HG02759 (cell line): ENCODE measurements at regions not wholly inside any gene's neighbourhood (a gene's known extent, or its start where the extent isn't known, plus 50 kb on each side); places are given as distances from the start of the nearest gene placed in this dataset.
"Not testable (repeated sequence)": the region's sequence is repeated elsewhere in the genome, so short reads cannot be mapped to it uniquely, and the experiment has no call there.

Experiments
- ATAC-seq: cut with Tn5 transposase; IDR thresholded peaks from one replicate; pipeline ENCODE4 v1.9.1; 2021; ENCODE audit warnings: mild to moderate bottlenecking, moderate library complexity; ENCODE audit not compliant: unreplicated experiment

GRCh38 chr4:26044524-26044923 is 130.5 kb downstream of the SMIM20 start:
- no peak for ATAC-seq

GRCh38 chr4:26044983-26045382 is 131.0 kb downstream of the SMIM20 start:
- no peak for ATAC-seq

- no peak for ATAC-seq
These were observed 133.8 kb downstream of the SMIM20 start for GRCh38 chr4:26047795-26048194.

GRCh38 chr4:26048378-26048882 is 134.4 kb downstream of the SMIM20 start:
- ATAC-seq: no peak

- ATAC-seq: no peak
These were observed 134.9 kb downstream of the SMIM20 start for GRCh38 chr4:26048950-26049349.

GRCh38 chr4:26049447-26049846 is 135.4 kb downstream of the SMIM20 start:
- no peak for ATAC-seq

GRCh38 chr4:26050212-26050643 is 136.2 kb downstream of the SMIM20 start:
- no peak for ATAC-seq

GRCh38 chr4:26050671-26051070 is 136.7 kb downstream of the SMIM20 start:
- ATAC-seq: no peak

- no peak for ATAC-seq
These were observed 137.2 kb downstream of the SMIM20 start for GRCh38 chr4:26051240-26051639.

- no peak for ATAC-seq
These were observed 138.9 kb downstream of the SMIM20 start for GRCh38 chr4:26052663-26053541.

- ATAC-seq: no peak
These were observed 139.7 kb downstream of the SMIM20 start for GRCh38 chr4:26053761-26054160.

GRCh38 chr4:26055855-26056254 is 141.8 kb downstream of the SMIM20 start:
- ATAC-seq: no peak

GRCh38 chr4:26056406-26056805 is 142.4 kb downstream of the SMIM20 start:
- ATAC-seq: no peak

GRCh38 chr4:26057839-26058238 is 143.8 kb downstream of the SMIM20 start:
- not testable (repeated sequence) for ATAC-seq

- ATAC-seq: peak; percentile 74
These were observed 144.5 kb downstream of the SMIM20 start for GRCh38 chr4:26058537-26058936.

- no peak for ATAC-seq
These were observed 145.6 kb downstream of the SMIM20 start for GRCh38 chr4:26059391-26060154.

GRCh38 chr4:26060286-26060685 is 146.3 kb downstream of the SMIM20 start:
- no peak for ATAC-seq

GRCh38 chr4:26061248-26061986 is 147.4 kb downstream of the SMIM20 start:
- peak; percentile 74 for ATAC-seq

GRCh38 chr4:26062215-26062614 is 148.2 kb downstream of the SMIM20 start:
- ATAC-seq: no peak

GRCh38 chr4:26064009-26064408 is 150.0 kb downstream of the SMIM20 start:
- ATAC-seq: not testable (repeated sequence)

GRCh38 chr4:26065833-26066232 is 151.8 kb downstream of the SMIM20 start:
- ATAC-seq: no peak
